ENCODE measurements at regions not wholly inside any gene's neighbourhood (a gene's known extent, or its start where the extent isn't known, plus 50 kb on each side); places are given as distances from the start of the nearest gene placed in this dataset.

DNA sequence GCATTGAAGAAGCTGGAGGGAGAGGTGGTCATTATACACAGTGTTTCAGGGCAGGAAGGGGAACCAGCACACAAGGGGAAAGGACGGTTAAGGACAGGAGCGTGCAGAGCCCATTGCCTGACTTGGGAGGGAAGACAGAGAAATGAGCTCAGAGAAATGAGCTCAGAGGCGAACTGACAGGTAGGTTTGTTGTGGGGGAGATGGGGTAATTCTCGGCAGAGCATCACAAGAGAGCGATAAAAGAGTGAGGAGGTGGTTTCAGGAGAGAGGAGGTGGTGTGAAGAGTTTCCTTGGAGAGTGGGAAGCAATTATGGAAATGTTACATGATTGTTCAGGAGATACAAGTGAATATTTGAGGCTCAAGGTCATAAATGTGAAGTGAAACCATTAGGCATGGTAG, 61.0 kb downstream of the MRGPRX1 start:
- DNase-seq: no peak

DNA sequence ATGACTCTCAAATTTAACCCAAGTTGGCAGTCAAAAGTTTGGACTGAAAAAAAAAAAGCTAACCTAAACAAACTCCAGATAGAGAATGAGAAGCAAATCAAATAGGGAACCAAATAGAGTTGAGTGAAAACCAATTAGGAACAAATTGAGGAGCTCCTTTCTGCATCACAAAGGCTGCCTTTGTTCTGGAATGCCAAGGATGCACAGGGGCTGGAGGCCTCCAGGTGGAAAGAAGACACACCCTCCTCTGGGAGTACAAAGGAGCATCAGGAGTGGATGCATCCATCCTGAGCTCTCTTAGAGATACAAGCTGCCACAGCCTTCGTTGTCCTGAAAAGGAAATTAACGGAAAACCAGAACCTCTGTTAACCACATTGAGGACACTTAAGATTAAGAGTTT, 73.3 kb downstream of the MRGPRX1 start:
- no peak for DNase-seq

DNA sequence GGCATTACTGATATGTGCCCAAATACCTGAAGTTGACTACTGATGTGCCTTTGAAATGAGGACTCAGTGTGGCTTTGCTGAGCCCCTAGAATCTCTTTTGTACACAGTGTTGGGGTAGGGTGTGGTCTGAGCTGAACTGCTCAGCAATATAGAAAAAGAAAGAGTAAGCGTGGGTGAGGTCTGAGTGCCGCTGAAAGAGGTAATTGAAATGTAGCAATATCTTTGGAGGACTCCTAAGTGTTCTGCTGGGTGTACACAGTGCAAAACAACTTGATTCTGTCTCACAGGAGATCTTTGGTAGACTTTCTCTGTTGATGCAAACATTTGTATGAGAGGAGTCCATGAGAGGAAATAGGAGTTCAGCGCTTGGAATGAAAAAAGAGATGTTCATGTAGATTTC, 73.7 kb upstream of the PTPN5 start:
- DNase-seq: no peak

DNA sequence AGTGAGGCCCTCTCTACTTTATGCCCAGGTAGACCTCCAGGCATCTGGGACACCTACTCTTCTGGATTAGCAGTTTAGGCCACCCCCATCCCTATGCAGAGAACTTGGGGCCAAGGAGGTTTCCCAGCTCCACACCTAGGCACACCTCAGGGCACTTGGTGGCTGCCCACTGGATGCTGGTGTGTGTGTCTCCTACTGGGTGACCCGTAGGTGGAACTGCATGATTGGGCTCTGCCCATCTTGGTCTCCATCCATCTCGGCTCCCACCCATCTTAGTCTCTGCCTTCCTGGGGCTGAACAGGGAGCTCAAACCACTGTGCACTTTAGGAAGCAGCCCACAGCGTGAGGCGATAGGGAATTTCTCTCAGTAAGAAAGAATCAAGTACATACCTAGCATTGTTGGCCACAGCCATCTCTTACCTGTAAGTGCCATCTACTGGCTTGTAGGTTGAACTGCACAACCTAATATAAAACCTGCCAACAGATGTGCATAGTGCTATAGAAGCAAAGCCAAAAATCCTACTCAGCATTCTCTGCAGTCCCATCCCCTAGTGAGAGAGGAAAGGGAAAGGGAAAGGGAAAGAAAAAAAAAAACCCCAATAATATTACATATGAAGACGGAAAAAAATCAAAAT, 61.6 kb upstream of the PTPN5 start:
- DNase-seq: no peak

DNA sequence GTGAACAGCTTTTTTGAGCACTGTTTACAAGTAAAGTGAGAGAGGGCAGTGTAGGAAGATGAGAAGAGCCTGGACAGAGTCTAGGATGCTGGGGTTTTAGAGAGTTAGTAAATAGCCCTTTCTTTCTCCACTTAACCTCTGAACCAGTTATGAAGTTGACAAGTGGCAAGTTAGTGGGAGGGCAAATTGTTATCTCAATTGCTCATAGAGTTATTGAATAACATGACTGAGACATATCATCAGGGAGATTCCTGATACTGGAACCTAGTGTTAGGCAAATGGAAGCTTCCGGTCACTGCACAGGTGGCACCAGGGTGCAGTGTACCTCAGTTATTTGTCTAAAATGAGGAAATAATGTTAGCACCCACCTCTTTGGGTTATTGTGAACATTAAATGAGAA, 57.8 kb upstream of the PTPN5 start:
- DNase-seq: no peak

DNA sequence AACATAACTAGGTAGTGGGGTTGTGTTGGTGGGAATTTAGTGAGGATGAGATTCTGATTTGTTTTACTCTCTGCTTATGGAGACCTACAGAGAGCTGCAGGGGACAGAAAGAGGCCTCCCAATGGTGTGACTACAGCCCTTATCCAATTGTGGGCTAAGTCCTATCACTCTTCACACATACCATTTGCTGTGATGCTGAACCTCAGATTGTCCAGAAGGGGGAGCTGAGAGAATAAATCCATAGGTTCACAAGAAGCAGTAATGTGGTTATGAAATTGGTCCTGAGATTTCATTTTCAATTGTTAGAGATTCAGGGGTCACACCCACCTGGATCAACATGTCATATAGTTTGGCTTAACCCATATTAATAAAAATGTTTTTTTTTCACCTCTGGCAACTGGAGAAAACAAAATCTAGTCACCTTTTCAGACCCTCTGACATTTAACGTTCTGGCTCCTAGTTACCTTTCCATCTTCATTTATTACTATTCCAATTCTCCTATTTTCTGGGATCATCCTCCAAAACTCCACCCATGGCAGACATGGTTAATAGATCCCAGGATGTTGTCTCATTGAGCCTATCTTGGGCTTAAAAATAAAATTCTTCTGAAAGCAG, 53.3 kb upstream of the PTPN5 start:
- DNase-seq: peak; percentile 11

All from retina (tissue), 1 donor.